22Rv1 (cell line): ENCODE measurements at regions not wholly inside any gene's neighbourhood (a gene's known extent, or its start where the extent isn't known, plus 50 kb on each side); places are given as distances from the start of the nearest gene placed in this dataset.
"Not testable (repeated sequence)": the region's sequence is repeated elsewhere in the genome, so short reads cannot be mapped to it uniquely, and the experiment has no call there.

Experiments
- ZFX ChIP-seq: fragments of 450-650 bp; IDR thresholded peaks from 2 replicates; pipeline ENCODE4 v1.6.1; 2017; ENCODE audit warnings: antibody characterized with exemption, borderline replicate concordance
- TF ChIP-seq, protein P1 (sequence below): fragments of 450-650 bp; IDR thresholded peaks from 2 replicates; pipeline ENCODE4 v1.5.1; 2017; ENCODE audit warnings: mild to moderate bottlenecking

DNA sequence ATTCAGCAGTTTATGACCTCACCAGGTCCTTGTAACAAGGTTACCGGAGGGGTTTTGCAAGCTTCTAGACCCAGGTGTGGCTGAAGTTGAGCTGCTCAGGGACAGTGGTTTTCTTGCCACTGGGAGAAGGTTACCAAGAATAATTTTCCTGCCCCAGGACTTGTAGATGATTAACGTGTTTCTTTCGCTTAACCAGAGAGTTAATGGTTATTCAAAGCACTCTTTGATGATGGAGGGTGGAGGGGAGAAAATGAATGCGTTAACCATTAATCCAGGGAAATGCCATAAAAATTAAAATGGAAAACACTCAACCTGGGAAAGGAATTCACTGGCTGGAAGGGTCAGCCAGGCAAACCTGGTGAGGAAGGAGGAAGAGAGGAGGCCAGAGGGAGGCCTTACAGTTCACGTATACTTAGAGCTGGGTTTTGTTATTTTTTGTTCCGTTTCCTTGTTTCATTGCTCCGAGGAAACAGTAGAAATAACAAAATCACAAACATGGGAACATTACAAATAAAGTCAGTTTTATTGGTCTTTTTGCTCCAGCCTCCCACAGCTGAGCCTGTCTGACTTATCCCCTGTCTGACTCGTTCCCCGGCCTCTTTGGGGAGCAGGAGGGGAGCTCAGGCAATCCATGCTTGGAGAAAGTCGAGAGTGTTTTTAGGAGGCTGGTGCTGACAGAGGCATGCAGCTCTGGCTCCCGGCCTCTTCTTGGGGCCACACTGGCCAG is 207.5 kb upstream of the IRF2BP2 start:
- TF ChIP-seq, protein P1, sequence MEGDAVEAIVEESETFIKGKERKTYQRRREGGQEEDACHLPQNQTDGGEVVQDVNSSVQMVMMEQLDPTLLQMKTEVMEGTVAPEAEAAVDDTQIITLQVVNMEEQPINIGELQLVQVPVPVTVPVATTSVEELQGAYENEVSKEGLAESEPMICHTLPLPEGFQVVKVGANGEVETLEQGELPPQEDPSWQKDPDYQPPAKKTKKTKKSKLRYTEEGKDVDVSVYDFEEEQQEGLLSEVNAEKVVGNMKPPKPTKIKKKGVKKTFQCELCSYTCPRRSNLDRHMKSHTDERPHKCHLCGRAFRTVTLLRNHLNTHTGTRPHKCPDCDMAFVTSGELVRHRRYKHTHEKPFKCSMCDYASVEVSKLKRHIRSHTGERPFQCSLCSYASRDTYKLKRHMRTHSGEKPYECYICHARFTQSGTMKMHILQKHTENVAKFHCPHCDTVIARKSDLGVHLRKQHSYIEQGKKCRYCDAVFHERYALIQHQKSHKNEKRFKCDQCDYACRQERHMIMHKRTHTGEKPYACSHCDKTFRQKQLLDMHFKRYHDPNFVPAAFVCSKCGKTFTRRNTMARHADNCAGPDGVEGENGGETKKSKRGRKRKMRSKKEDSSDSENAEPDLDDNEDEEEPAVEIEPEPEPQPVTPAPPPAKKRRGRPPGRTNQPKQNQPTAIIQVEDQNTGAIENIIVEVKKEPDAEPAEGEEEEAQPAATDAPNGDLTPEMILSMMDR = not testable (repeated sequence)
- TF ChIP-seq ZFX = not testable (repeated sequence)
